Neural progenitor cell (in vitro differentiated cells): ENCODE measurements at regions not wholly inside any gene's neighbourhood (a gene's known extent, or its start where the extent isn't known, plus 50 kb on each side); places are given as distances from the start of the nearest gene placed in this dataset.

Experiments used
- CTCF ChIP-seq: fragments of 200-600 bp; sonication (generic); IDR thresholded peaks from 2 replicates; pipeline ENCODE4 v1.5.1; 2017; ENCODE audit warnings: antibody characterized with exemption, mild to moderate bottlenecking
- EZH2 ChIP-seq: fragments of 200-600 bp; sonication (generic); IDR thresholded peaks from 2 replicates; pipeline ENCODE4 v1.6.1; 2017; ENCODE audit warnings: antibody characterized with exemption, mild to moderate bottlenecking, moderate library complexity
- EZH2phosphoT487 ChIP-seq: fragments of 200-600 bp; sonication (generic); IDR thresholded peaks from 2 replicates; pipeline ENCODE4 v1.6.1; 2017; ENCODE audit warnings: antibody characterized with exemption

GRCh38 chr15:93570527-93570926 is 481.5 kb upstream of the RGMA start:
- TF ChIP-seq CTCF (no peak), EZH2phosphoT487 (no peak), EZH2 (no peak)
